NCI-H1694 (cell line): ENCODE measurements at regions not wholly inside any gene's neighbourhood (a gene's known extent, or its start where the extent isn't known, plus 50 kb on each side); places are given as distances from the start of the nearest gene placed in this dataset.
"Not testable (repeated sequence)": the region's sequence is repeated elsewhere in the genome, so short reads cannot be mapped to it uniquely, and the experiment has no call there.

Experiments used
- DNase-seq: peaks from one replicate; lab custom pipeline; 2025; lab: John Stamatoyannopoulos, UW

DNA sequence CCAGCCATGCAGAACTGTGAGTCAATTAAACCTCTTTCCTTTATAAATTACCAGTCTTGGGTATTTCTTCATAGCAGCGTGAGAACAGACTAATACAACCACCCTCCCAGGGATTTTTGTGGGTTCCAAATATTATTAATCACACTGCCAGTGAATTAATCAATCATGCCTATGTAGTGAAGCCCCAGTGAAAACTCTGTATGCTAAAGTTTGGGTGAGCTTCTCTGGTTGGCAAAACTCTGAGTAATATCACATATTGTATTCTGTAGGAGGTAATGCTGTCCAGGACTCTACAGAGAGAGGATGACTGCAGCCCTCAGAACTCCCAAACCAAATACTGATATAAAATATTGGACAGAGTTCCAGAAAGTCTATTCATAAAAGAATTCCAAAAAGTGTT, 216.9 kb downstream of the RPAP3 start:
- no peak for DNase-seq

GRCh38 chr12:47481041-47481440, 224.8 kb downstream of the RPAP3 start:
- DNase-seq = no peak

GRCh38 chr12:47478426-47478825, 227.4 kb downstream of the RPAP3 start:
- DNase-seq = no peak

DNA sequence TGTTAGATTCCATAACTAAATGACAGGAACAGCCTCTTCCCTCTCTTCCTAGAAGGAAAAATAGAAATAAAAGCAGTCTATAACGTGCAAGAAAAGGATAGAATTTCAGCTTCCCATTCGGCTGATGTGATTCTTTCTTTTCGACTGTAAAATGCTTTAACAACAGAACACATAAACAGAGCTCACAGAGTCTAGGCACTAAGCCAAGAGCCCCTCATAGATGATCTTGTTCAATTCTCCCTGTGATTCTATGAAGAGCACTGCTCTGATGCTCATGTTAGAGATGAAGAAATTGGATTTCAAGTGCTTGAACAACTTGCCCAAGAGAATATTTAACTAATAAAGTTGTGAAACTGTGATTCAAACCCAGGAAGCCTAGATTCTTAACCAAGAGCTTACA, 232.7 kb downstream of the RPAP3 start:
- no peak for DNase-seq

DNA sequence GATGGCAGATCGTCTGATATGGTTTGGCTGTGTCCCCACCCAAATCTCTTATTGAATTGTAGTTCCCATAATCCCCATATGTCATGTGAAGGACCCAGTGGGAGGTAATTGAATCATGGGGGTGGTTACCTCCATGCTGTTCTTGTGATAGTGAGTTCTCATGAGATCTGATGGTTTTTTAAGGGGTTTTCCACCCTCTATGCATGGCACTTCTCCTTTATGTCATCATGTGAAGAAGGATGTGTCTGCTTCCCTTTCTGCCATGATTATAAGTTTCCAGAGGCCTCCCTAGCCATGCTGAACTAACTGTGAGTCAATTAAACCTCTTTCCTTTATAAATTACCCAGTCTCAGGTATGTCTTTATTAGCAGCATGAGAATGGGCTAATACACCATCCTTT, 235.5 kb downstream of the RPAP3 start:
- DNase-seq = not testable (repeated sequence)

- DNase-seq = not testable (repeated sequence)
Measured at GRCh38 chr12:47463918-47464317, 241.9 kb downstream of the RPAP3 start.

GRCh38 chr12:47458279-47458678, 247.6 kb downstream of the RPAP3 start:
- no peak for DNase-seq

- DNase-seq = no peak
Measured at GRCh38 chr12:47449797-47450196, 256.0 kb downstream of the RPAP3 start.

DNA sequence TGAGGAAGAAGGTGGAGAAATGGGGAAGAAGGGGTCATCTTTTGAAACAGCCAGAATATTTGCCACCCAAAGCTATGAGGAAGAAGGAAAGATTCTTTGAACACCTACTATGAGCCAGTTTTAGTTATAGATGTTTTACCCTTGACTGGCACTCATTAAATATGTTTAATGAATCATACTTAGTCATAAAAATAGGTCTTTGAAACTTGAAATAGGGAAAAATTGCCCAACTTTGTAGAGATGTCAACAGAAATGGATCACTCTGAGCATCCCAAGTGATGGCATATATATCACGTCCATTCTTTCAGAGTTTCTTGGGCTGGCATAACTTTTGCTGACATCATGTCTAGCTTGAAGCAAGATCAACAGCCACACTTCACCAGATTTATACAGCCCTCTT, 263.5 kb downstream of the RPAP3 start:
- no peak for DNase-seq

- no peak for DNase-seq
Measured at GRCh38 chr12:47441490-47441889, 264.3 kb downstream of the RPAP3 start.

- DNase-seq = no peak
Measured at GRCh38 chr12:47438175-47438574, 267.7 kb downstream of the RPAP3 start.

GRCh38 chr12:47437570-47437969, 268.3 kb downstream of the RPAP3 start:
- DNase-seq = no peak

GRCh38 chr12:47433876-47434275, 272.0 kb downstream of the RPAP3 start:
- DNase-seq = no peak

GRCh38 chr12:47426678-47427309, 279.0 kb downstream of the RPAP3 start:
- not testable (repeated sequence) for DNase-seq

- no peak for DNase-seq
Measured at GRCh38 chr12:47422611-47423010, 283.2 kb downstream of the RPAP3 start.

GRCh38 chr12:47419497-47419896, 286.3 kb downstream of the RPAP3 start:
- no peak for DNase-seq

DNA sequence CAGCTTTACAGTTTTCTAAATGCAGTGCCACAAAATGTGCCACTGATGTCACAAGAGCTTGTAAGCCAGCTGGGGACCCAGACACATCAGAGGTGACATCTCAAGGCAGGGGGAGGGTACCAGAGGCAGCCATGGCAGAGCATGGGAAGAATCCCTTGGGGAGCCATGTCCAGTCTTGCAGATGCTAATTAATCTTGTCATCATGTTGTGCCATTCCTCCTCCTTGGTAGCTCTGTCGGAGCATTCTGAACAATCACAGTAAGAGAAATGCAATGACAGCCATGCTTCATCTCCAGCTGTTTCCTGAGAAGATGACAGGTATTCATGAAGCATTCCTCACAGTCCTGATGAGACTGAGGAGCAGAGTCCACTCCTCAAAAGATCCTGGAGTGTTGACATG, 287.9 kb downstream of the RPAP3 start:
- no peak for DNase-seq

DNA sequence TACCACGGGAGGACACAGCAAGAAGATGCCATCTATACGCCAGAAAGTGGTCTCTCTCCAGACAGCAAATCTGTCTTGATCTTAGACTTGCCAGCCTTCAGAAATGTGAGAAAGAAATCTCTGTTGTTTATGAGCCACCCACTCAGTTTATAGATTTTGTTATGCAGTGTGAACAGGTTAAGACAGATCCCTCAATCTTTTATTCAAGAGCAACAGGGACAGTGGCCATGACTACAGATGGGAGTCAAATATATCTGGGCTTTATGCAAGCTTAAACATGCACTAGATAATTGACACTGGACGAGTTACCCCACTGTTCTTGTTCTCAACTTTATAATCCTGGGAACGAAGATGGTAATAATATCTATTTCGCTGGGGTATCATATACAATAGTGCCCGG, 288.7 kb downstream of the RPAP3 start:
- no peak for DNase-seq

GRCh38 chr12:47415054-47415453, 290.8 kb downstream of the RPAP3 start:
- DNase-seq = no peak

GRCh38 chr12:47414511-47414910, 291.3 kb downstream of the RPAP3 start:
- DNase-seq = no peak

GRCh38 chr12:47413806-47414205, 292.0 kb downstream of the RPAP3 start:
- DNase-seq = no peak

DNA sequence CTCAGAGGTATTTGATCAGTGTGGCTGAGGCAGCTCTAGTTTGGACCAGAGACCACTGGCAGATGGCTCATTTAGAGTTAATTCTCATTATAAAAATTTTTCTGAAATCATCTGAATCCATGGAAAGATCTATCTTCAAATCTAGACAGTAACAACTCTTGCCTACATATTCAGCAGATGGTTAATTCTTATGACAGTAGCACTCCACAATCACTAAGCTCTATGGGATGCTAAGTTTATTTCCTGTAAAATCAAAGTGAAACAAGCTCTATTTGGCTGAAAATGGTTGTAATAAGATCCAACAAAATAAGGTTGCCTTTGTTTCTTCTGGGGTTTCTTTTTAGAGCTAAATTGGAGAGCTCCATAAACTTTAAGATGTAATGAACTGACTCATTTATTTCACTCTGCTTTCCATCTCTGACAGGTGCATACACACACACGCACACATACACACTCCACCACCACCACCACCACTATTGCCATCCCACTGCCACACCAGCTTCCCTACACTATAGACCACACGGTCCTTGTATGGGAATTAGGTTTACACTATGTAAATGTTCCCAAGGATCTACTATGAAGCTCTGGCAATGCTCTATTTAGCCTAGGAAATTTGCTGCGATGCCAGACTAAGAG, 293.1 kb downstream of the RPAP3 start:
- DNase-seq = no peak

DNA sequence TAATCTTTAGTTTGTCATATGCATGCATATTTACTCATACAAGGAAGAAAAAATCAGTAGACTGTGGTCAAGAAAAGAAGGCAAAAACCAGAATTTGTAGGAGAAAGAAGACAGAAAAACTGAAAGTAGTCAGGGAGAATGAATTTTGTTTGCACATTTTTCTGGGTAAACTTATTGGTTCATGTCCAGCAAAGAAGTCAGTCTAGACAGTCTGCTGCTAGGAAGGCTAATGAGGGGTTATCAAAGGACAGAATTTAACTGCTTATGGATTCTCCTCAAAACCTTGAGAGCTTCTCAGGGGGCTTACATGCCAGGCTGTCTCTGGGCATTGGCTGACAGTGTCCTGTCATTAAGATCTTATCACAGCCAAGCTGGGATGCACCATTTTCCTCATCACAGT, 293.9 kb downstream of the RPAP3 start:
- no peak for DNase-seq

DNA sequence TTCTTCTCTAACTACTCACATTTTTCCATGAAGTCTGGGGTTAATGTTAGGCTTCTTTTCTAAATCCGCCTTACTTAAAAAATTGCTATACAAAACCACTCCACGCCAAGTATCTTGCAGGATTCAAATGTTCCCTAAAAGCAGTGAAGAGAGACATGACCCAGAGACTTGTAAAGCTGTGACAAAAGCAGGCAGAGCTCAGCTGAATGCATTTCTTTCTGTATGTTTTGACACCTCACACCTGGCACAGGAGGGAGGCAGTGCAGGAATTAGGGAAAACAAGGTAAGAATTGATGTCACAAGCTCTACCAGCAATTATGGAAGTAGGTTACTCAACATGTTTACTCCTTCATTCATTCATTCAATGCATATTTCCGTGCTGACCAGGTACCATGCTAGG, 295.0 kb downstream of the RPAP3 start:
- no peak for DNase-seq
